Ishikawa (cell line): ENCODE measurements at regions not wholly inside any gene's neighbourhood (a gene's known extent, or its start where the extent isn't known, plus 50 kb on each side); places are given as distances from the start of the nearest gene placed in this dataset.

Experiments used
- CREB1 ChIP-seq: IDR thresholded peaks from 2 replicates; pipeline ENCODE4 v1.6.1; 2012; ENCODE audit warnings: low read depth
- EGR1 ChIP-seq: IDR thresholded peaks from 2 replicates; pipeline ENCODE4 v1.6.1; 2012
- EP300 ChIP-seq: IDR thresholded peaks from 2 replicates; pipeline ENCODE4 v1.6.1; 2012; ENCODE audit warnings: borderline replicate concordance
- FOXM1 ChIP-seq: IDR thresholded peaks from 2 replicates; pipeline ENCODE4 v1.6.1; 2012; ENCODE audit warnings: low read depth, borderline replicate concordance
- MAX ChIP-seq: IDR thresholded peaks from 2 replicates; pipeline ENCODE4 v1.6.1; 2012
- RAD21 ChIP-seq: IDR thresholded peaks from 2 replicates; pipeline ENCODE4 v1.6.1; 2012; ENCODE audit warnings: low read depth
- REST ChIP-seq: IDR thresholded peaks from 2 replicates; pipeline ENCODE4 v1.6.1; 2012; ENCODE audit warnings: low read depth, mild to moderate bottlenecking
- TAF1 ChIP-seq: IDR thresholded peaks from 2 replicates; pipeline ENCODE4 v1.6.1; 2012; ENCODE audit warnings: low read depth, mild to moderate bottlenecking
- USF1 ChIP-seq: IDR thresholded peaks from 2 replicates; pipeline ENCODE4 v1.6.1; 2012
- YY1 ChIP-seq: IDR thresholded peaks from 2 replicates; pipeline ENCODE4 v1.6.1; 2012; ENCODE audit warnings: low read depth

- TF ChIP-seq CREB1 = no peak
- no peak for TF ChIP-seq TAF1
- TF ChIP-seq YY1 = no peak
- TF ChIP-seq USF1 = no peak
- no peak for TF ChIP-seq EP300
- no peak for TF ChIP-seq RAD21
- TF ChIP-seq REST = no peak
- TF ChIP-seq MAX = no peak
- TF ChIP-seq FOXM1 = no peak
- no peak for TF ChIP-seq EGR1
These were observed 326.8 kb downstream of the ZNF674 start for GRCh38 chrX:46218373-46218772.
